HEK293 (cell line): ENCODE measurements at regions not wholly inside any gene's neighbourhood (a gene's known extent, or its start where the extent isn't known, plus 50 kb on each side); places are given as distances from the start of the nearest gene placed in this dataset.

Experiments used
- CTCF ChIA-PET: fragments of 350-600 bp; formaldehyde crosslinking; extraction: SDS; loops from one replicate; lab custom pipeline; 2021; ENCODE audit warnings: antibody characterized with exemption; lab: Yijun Ruan, JAX
- POLR2A ChIA-PET: fragments of 300-600 bp; formaldehyde crosslinking; extraction: SDS; loops from one replicate; lab custom pipeline; 2020; ENCODE audit warnings: antibody characterized with exemption, inconsistent platforms; lab: Yijun Ruan, JAX
- H3K27ac ChIP-seq: fragments of 200-500 bp; sonication (Bioruptor generic); 2 replicates; pipeline ENCODE4 v1.5.1; 2014; ENCODE audit warnings: low read depth, low read length, control low read depth, inconsistent platforms; ENCODE audit errors: extremely low read depth
- H3K36me3 ChIP-seq, 2 experiments: fragments of 200-500 bp in 1 of 2; sonication (Bioruptor generic) in 1 of 2; 1 replicate in 1 of 2; 2 replicates in 1 of 2; pipeline ENCODE4 v1.5.1; 2014 to 2017; ENCODE audit warnings: inconsistent platforms in 2 of 2, low read length in 2 of 2; ENCODE audit not compliant: control insufficient read depth in 2 of 2, insufficient read depth in 1 of 2
- H3K4me1 ChIP-seq: fragments of 200-500 bp; sonication (Bioruptor generic); 2 replicates; pipeline ENCODE4 v1.5.1; 2014; ENCODE audit warnings: mild to moderate bottlenecking, low read length, inconsistent platforms; ENCODE audit not compliant: control insufficient read depth, insufficient read depth
- H3K4me3 ChIP-seq: 2 replicates; pipeline ENCODE4 v1.5.1; 2011; ENCODE audit warnings: low read depth, mild to moderate bottlenecking, control low read depth, low read length, moderate library complexity
- H3K9me3 ChIP-seq: fragments of 200-500 bp; sonication (Bioruptor generic); 2 replicates; pipeline ENCODE4 v1.5.1; 2014; ENCODE audit warnings: low read depth, low read length, inconsistent platforms; ENCODE audit not compliant: control insufficient read depth, insufficient read depth
- GLIS1 ChIP-seq: fragments of 450-650 bp; formaldehyde crosslinking; IDR thresholded peaks from 2 replicates; pipeline ENCODE4 v1.5.1; 2016; ENCODE audit warnings: missing biosample characterization, missing genetic modification characterization
- INSM2 ChIP-seq: fragments of 450-650 bp; formaldehyde crosslinking; IDR thresholded peaks from 2 replicates; pipeline ENCODE4 v1.5.1; 2016; ENCODE audit warnings: missing biosample characterization, missing genetic modification characterization
- KLF17 ChIP-seq: fragments of 450-650 bp; formaldehyde crosslinking; IDR thresholded peaks from 2 replicates; pipeline ENCODE4 v1.5.1; 2016; ENCODE audit warnings: missing biosample characterization, missing genetic modification characterization
- KLF7 ChIP-seq: fragments of 450-650 bp; formaldehyde crosslinking; IDR thresholded peaks from 2 replicates; pipeline ENCODE4 v1.5.1; 2016; ENCODE audit warnings: missing biosample characterization, missing genetic modification characterization, borderline replicate concordance
- RBAK ChIP-seq: fragments of 450-650 bp; formaldehyde crosslinking; IDR thresholded peaks from 2 replicates; pipeline ENCODE4 v1.5.1; 2016; ENCODE audit warnings: missing biosample characterization, missing genetic modification characterization
- SCRT1 ChIP-seq: fragments of 450-650 bp; formaldehyde crosslinking; IDR thresholded peaks from 2 replicates; pipeline ENCODE4 v1.5.1; 2016; ENCODE audit warnings: missing biosample characterization, missing genetic modification characterization, borderline replicate concordance
- SP7 ChIP-seq: fragments of 450-650 bp; formaldehyde crosslinking; IDR thresholded peaks from 2 replicates; pipeline ENCODE4 v1.5.1; 2016; ENCODE audit warnings: missing biosample characterization, missing genetic modification characterization
- ZBTB20 ChIP-seq: fragments of 450-650 bp; formaldehyde crosslinking; IDR thresholded peaks from 2 replicates; pipeline ENCODE4 v1.5.1; 2016; ENCODE audit warnings: missing biosample characterization, missing genetic modification characterization
- ZBTB48 ChIP-seq: fragments of 450-650 bp; formaldehyde crosslinking; IDR thresholded peaks from 2 replicates; pipeline ENCODE4 v1.5.1; 2016; ENCODE audit warnings: missing biosample characterization, missing genetic modification characterization
- ZNF133 ChIP-seq: fragments of 450-650 bp; formaldehyde crosslinking; IDR thresholded peaks from 2 replicates; pipeline ENCODE4 v1.5.1; 2016; ENCODE audit warnings: missing biosample characterization, missing genetic modification characterization
- ZNF169 ChIP-seq: fragments of 450-650 bp; formaldehyde crosslinking; IDR thresholded peaks from 2 replicates; pipeline ENCODE4 v1.5.1; 2016; ENCODE audit warnings: missing biosample characterization, missing genetic modification characterization
- ZNF211 ChIP-seq: fragments of 450-650 bp; formaldehyde crosslinking; IDR thresholded peaks from 2 replicates; pipeline ENCODE4 v1.5.1; 2016; ENCODE audit warnings: low read depth, missing biosample characterization, missing genetic modification characterization
- ZNF214 ChIP-seq: fragments of 450-650 bp; formaldehyde crosslinking; IDR thresholded peaks from 2 replicates; pipeline ENCODE4 v1.5.1; 2017; ENCODE audit warnings: missing biosample characterization, mild to moderate bottlenecking, missing genetic modification characterization, borderline replicate concordance
- ZNF239 ChIP-seq: fragments of 450-650 bp; formaldehyde crosslinking; IDR thresholded peaks from 2 replicates; pipeline ENCODE4 v1.5.1; 2016; ENCODE audit warnings: missing biosample characterization, missing genetic modification characterization
- ZNF274 ChIP-seq, 2 experiments: fragments of 200-500 bp in 1 of 2; fragments of 450-650 bp in 1 of 2; sonication (Bioruptor generic) in 1 of 2; formaldehyde crosslinking in 1 of 2; IDR thresholded peaks; 2 replicates each; pipeline versions ENCODE4 v1.5.1 to v1.6.1; 2014 to 2016; ENCODE audit warnings: borderline replicate concordance in 1 of 2, inconsistent platforms in 1 of 2, low read length in 1 of 2, missing biosample characterization in 1 of 2, missing genetic modification characterization in 1 of 2
- ZNF354C ChIP-seq: fragments of 450-650 bp; formaldehyde crosslinking; IDR thresholded peaks from 2 replicates; pipeline ENCODE4 v1.5.1; 2016; ENCODE audit warnings: missing biosample characterization, missing genetic modification characterization, low read depth, borderline replicate concordance
- ZNF362 ChIP-seq: fragments of 450-650 bp; formaldehyde crosslinking; IDR thresholded peaks from 2 replicates; pipeline ENCODE4 v1.5.1; 2016; ENCODE audit warnings: missing biosample characterization, missing genetic modification characterization
- ZNF473 ChIP-seq: fragments of 450-650 bp; formaldehyde crosslinking; IDR thresholded peaks from 2 replicates; pipeline ENCODE4 v1.5.1; 2017; ENCODE audit warnings: missing biosample characterization, missing genetic modification characterization
- ZNF654 ChIP-seq: fragments of 450-650 bp; formaldehyde crosslinking; IDR thresholded peaks from 2 replicates; pipeline ENCODE4 v1.5.1; 2016; ENCODE audit warnings: low read depth, missing biosample characterization, missing genetic modification characterization
- ZNF791 ChIP-seq: fragments of 450-650 bp; formaldehyde crosslinking; IDR thresholded peaks from 2 replicates; pipeline ENCODE4 v1.5.1; 2016; ENCODE audit warnings: missing biosample characterization, missing genetic modification characterization
- TF ChIP-seq, protein P1 (sequence below): fragments of 450-650 bp; formaldehyde crosslinking; IDR thresholded peaks from 2 replicates; pipeline ENCODE4 v1.5.1; 2017; ENCODE audit warnings: missing biosample characterization, missing genetic modification characterization
- TF ChIP-seq, protein P2 (sequence below): fragments of 450-650 bp; formaldehyde crosslinking; IDR thresholded peaks from 2 replicates; pipeline ENCODE4 v1.5.1; 2016; ENCODE audit warnings: missing biosample characterization, missing genetic modification characterization

DNA sequence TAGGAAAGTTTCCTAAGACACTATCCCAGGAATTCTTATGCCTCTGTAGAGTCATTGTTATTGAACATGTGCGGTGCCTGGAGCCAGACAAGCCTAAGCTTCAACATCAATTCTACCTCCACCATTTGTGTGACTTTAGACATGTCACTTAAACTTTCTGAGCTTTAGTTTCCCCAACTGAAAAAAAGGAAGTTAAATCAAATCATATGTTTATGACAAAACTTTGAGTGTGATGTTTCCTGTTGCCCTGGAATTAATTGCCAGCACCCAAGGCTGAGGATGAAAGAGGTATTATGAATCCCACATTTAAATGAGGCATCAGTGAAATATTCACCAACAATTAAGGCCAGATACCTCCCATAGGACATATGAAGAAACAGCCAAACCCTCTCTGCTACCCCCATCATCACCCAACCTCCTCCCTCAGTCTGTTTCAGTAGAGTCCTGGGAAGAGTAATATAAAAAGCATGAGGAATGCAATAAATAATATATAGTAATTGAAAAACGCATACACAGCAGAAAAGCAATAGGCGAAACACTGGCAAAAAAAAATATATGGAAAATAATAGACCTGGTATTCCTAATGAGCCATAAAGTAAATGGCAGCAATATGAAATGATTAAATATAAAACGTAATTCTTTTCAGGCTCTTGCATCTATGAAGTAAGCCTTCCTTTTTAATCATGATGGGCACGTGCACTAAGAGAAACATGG, 182.0 kb upstream of the DCN start (continued):
- no peak for TF ChIP-seq ZNF214 (tag by site-specific recombination)

DNA sequence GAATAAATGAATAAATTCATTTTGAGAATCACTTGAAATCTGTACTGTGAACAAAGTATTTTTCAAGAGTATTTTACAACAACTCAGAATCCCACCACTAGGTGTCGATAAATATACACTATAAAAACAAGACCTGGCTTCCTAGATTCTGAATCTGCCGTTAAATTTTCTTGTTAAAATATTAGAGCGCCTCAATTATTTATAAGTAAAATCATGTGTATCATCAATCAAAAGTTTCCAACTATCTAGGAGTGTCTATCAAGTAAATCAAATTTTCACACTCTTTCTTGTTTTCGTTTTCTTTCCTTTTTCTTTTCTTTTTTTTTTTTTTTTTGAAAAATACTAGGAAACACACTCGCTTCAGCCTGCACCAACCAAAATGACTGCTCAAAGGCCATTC, 179.2 kb upstream of the DCN start:
- CTCF ChIA-PET: interaction anchor here (0.6 to 1.6 kb wide), 10 partner anchors 9 to 945 kb away, joined by 3 to 5 read pairs (median 4); no protein-coding TSS in a partner anchor
- POLR2A ChIA-PET: no interaction called here
- no peaks in the 10 kb centered on the region for H3K36me3 ChIP-seq
- no peak overlapping the region for H3K4me3 ChIP-seq
- H3K4me1 ChIP-seq: no peaks in the 10 kb centered on the region
- no peaks in the 10 kb centered on the region for H3K9me3 ChIP-seq
- no peak overlapping the region for H3K27ac ChIP-seq
- TF ChIP-seq ZNF133 (no peak), ZBTB20 (tag by site-specific recombination) (no peak), ZNF654 (tag by site-specific recombination) (peak; percentile 50), ZNF362 (0 out of 2 replicates have a peak, but pooled peaks have one; percentile 29)

- H3K36me3 ChIP-seq: no peaks in the 10 kb centered on the region
- H3K4me3 ChIP-seq: no peak overlapping the region
- H3K9me3 ChIP-seq: no peaks in the 10 kb centered on the region
- ChIA-PET CTCF (interaction anchor here (0.6 to 2.7 kb wide), 5 partner anchors 9 to 412 kb away, joined by 3 to 18 read pairs (median 3); no protein-coding TSS in a partner anchor), POLR2A (no interaction called here)
- no peaks in the 10 kb centered on the region for H3K4me1 ChIP-seq
- no peak for TF ChIP-seq ZNF473
- TF ChIP-seq KLF17 (tag by site-specific recombination): no peak
- no peak for TF ChIP-seq GLIS1 (tag by site-specific recombination)
- TF ChIP-seq SP7 (tag by site-specific recombination): no peak
- no peak for TF ChIP-seq RBAK (tag by site-specific recombination)
- TF ChIP-seq, protein P1, sequence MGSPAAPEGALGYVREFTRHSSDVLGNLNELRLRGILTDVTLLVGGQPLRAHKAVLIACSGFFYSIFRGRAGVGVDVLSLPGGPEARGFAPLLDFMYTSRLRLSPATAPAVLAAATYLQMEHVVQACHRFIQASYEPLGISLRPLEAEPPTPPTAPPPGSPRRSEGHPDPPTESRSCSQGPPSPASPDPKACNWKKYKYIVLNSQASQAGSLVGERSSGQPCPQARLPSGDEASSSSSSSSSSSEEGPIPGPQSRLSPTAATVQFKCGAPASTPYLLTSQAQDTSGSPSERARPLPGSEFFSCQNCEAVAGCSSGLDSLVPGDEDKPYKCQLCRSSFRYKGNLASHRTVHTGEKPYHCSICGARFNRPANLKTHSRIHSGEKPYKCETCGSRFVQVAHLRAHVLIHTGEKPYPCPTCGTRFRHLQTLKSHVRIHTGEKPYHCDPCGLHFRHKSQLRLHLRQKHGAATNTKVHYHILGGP (tag by site-specific recombination): no peak
- TF ChIP-seq ZNF211 (tag by site-specific recombination): no peak
- TF ChIP-seq ZNF274 (IDR thresholded peaks at IDR 0.05; ENCODE audit: low read length): no peak
- TF ChIP-seq ZNF274 (tag by site-specific recombination; IDR thresholded peaks at IDR 0.05; ENCODE audit: borderline replicate concordance): no peak
- TF ChIP-seq INSM2 (tag by site-specific recombination): no peak
- no peak for TF ChIP-seq ZNF239 (tag by site-specific recombination)
- no peak for TF ChIP-seq ZNF354C (tag by site-specific recombination)
- no peak for TF ChIP-seq SCRT1 (tag by site-specific recombination)
- TF ChIP-seq ZNF169: no peak
- TF ChIP-seq KLF7: no peak
- TF ChIP-seq, protein P2, sequence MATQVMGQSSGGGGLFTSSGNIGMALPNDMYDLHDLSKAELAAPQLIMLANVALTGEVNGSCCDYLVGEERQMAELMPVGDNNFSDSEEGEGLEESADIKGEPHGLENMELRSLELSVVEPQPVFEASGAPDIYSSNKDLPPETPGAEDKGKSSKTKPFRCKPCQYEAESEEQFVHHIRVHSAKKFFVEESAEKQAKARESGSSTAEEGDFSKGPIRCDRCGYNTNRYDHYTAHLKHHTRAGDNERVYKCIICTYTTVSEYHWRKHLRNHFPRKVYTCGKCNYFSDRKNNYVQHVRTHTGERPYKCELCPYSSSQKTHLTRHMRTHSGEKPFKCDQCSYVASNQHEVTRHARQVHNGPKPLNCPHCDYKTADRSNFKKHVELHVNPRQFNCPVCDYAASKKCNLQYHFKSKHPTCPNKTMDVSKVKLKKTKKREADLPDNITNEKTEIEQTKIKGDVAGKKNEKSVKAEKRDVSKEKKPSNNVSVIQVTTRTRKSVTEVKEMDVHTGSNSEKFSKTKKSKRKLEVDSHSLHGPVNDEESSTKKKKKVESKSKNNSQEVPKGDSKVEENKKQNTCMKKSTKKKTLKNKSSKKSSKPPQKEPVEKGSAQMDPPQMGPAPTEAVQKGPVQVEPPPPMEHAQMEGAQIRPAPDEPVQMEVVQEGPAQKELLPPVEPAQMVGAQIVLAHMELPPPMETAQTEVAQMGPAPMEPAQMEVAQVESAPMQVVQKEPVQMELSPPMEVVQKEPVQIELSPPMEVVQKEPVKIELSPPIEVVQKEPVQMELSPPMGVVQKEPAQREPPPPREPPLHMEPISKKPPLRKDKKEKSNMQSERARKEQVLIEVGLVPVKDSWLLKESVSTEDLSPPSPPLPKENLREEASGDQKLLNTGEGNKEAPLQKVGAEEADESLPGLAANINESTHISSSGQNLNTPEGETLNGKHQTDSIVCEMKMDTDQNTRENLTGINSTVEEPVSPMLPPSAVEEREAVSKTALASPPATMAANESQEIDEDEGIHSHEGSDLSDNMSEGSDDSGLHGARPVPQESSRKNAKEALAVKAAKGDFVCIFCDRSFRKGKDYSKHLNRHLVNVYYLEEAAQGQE (tag by site-specific recombination): no peak
- TF ChIP-seq ZNF791 (tag by site-specific recombination): no peak
- TF ChIP-seq ZBTB48 (tag by site-specific recombination): no peak
- no peak overlapping the region for H3K27ac ChIP-seq
Measured at GRCh38 chr12:91357381-91357780, 174.8 kb upstream of the DCN start.
